CD1c-positive myeloid dendritic cell (primary cell): ENCODE measurements at regions not wholly inside any gene's neighbourhood (a gene's known extent, or its start where the extent isn't known, plus 50 kb on each side); places are given as distances from the start of the nearest gene placed in this dataset.
A peak's percentile ranks its signal among the peaks of the same experiment; 100 is the strongest.

Experiments used
- DNase-seq: peaks from one replicate; pipeline ENCODE4 v3.0.0-alpha.2; 2016; ENCODE audit errors: extremely low spot score

- peak; percentile 30 for DNase-seq
These were observed 118.2 kb upstream of the BLID start for GRCh38 chr11:122234257-122234656.

- DNase-seq = no peak
These were observed 117.0 kb upstream of the BLID start for GRCh38 chr11:122232985-122233384.

GRCh38 chr11:122230385-122230755, 114.4 kb upstream of the BLID start:
- DNase-seq = no peak

GRCh38 chr11:122229481-122230384, 113.7 kb upstream of the BLID start:
- DNase-seq = no peak

GRCh38 chr11:122229078-122229477, 113.1 kb upstream of the BLID start:
- DNase-seq = no peak

GRCh38 chr11:122226810-122227379, 110.9 kb upstream of the BLID start:
- no peak for DNase-seq

- DNase-seq = no peak
These were observed 108.9 kb upstream of the BLID start for GRCh38 chr11:122224867-122225266.

GRCh38 chr11:122220321-122220720, 104.3 kb upstream of the BLID start:
- DNase-seq = no peak

GRCh38 chr11:122219791-122220190, 103.8 kb upstream of the BLID start:
- no peak for DNase-seq

GRCh38 chr11:122215244-122215992, 99.4 kb upstream of the BLID start:
- DNase-seq = peak; percentile 52

GRCh38 chr11:122214567-122214966, 98.6 kb upstream of the BLID start:
- no peak for DNase-seq

GRCh38 chr11:122214080-122214479, 98.1 kb upstream of the BLID start:
- no peak for DNase-seq

- no peak for DNase-seq
These were observed 97.2 kb upstream of the BLID start for GRCh38 chr11:122213171-122213570.

- DNase-seq = no peak
These were observed 94.5 kb upstream of the BLID start for GRCh38 chr11:122210367-122210997.

GRCh38 chr11:122209619-122210366, 93.8 kb upstream of the BLID start:
- DNase-seq = no peak

GRCh38 chr11:122207921-122208764, 92.1 kb upstream of the BLID start:
- no peak for DNase-seq

GRCh38 chr11:122207505-122207904, 91.5 kb upstream of the BLID start:
- no peak for DNase-seq

- no peak for DNase-seq
These were observed 89.0 kb upstream of the BLID start for GRCh38 chr11:122205036-122205435.

- DNase-seq = no peak
These were observed 88.2 kb upstream of the BLID start for GRCh38 chr11:122204206-122204605.

GRCh38 chr11:122202951-122203456, 87.0 kb upstream of the BLID start:
- DNase-seq = peak; percentile 66
